ENCODE measurements at regions not wholly inside any gene's neighbourhood (a gene's known extent, or its start where the extent isn't known, plus 50 kb on each side); places are given as distances from the start of the nearest gene placed in this dataset.

DNA sequence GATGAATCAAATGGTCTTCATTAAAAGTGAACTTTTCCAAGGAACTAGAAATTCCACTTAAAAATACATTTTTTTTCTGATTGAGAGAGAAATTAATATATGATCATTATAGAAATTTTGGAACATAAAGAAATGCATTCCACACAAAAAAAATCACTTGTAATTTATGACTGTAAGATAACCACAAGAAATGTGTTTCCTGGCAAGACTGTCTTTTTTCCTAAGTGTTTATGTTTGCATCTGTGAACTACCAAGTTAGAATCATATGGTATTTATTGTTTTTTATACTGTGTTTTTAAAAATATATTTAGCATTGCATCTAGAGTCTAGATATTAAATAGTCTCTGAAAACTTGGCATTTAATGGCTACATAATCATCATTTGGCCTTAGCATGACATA, 726.8 kb downstream of the BCL11B start:
- Mint-ChIP-seq H3K9me3 (peaks cover 5% of the 10 kb centered on the region), H3K4me3 (no peak overlapping the region), H3K27me3 (no peaks in the 10 kb centered on the region), H3K4me1 (ENCODE audit: low read depth) (peaks cover 24% of the 10 kb centered on the region), H3K27ac (no peak overlapping the region), H3K36me3 (ENCODE audit: low read depth) (peaks cover 2% of the 10 kb centered on the region)
- DNase-seq: no peak

- Mint-ChIP-seq H3K4me3 (peak overlapping the region; percentile 18), H3K27me3 (no peaks in the 10 kb centered on the region), H3K9me3 (peaks cover 5% of the 10 kb centered on the region), H3K4me1 (ENCODE audit: low read depth) (peaks cover 24% of the 10 kb centered on the region), H3K27ac (peak overlapping the region; percentile 90), H3K36me3 (ENCODE audit: low read depth) (peaks cover 2% of the 10 kb centered on the region)
- DNase-seq: peak; percentile 57
These were observed 723.8 kb downstream of the BCL11B start for GRCh38 chr14:98548071-98548686.

DNA sequence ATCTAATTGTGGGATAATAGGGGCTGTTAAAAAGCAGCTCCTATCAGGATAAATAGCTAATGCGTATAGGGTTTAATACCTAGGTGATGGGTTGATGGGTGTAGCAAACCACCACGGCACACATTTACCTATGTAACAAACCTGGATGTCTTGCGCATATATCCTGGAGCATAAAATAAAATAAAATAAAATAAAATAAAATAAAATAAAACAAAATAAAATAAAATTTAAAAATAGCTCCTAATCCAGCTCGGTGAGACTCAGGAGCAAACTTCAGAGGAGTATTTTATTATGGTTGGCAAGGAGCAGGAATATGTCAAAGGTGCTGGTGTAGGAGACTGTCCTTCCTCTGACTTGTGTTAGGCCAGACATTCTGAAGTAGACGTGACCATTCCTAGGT, 721.0 kb downstream of the BCL11B start:
- Mint-ChIP-seq H3K4me3 (no peak overlapping the region), H3K36me3 (ENCODE audit: low read depth) (peaks cover 2% of the 10 kb centered on the region), H3K27me3 (no peaks in the 10 kb centered on the region), H3K4me1 (ENCODE audit: low read depth) (peaks cover 22% of the 10 kb centered on the region), H3K27ac (no peak overlapping the region), H3K9me3 (peaks cover 7% of the 10 kb centered on the region)
- DNase-seq: no peak

DNA sequence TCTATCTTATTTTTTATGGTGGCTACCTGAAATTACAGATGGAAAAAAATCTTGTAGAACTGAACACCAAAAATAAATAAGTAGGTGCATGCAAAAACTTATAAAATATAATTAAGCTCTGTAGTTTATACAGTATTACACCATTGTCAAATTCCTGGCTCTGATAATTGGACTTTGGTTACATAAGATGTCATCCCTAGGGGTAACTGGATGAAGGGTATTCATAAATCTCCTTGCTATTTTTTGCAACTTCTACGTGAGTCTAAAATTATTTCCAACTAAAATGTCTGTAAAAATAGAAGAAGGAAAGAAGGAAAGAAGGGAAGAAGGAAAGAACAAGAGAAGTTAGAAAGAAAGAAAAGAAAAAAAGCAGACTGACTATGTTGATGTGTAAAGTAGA, 716.6 kb downstream of the BCL11B start:
- no peak overlapping the region for H3K27ac Mint-ChIP-seq
- no peaks in the 10 kb centered on the region for H3K36me3 Mint-ChIP-seq (ENCODE audit: low read depth)
- peaks cover 5% of the 10 kb centered on the region for H3K9me3 Mint-ChIP-seq
- no peaks in the 10 kb centered on the region for H3K27me3 Mint-ChIP-seq
- no peaks in the 10 kb centered on the region for H3K4me1 Mint-ChIP-seq (ENCODE audit: low read depth)
- no peak for DNase-seq
- H3K4me3 Mint-ChIP-seq: no peak overlapping the region

- Mint-ChIP-seq H3K9me3 (no peaks in the 10 kb centered on the region), H3K4me1 (ENCODE audit: low read depth) (no peaks in the 10 kb centered on the region), H3K4me3 (no peak overlapping the region), H3K27me3 (no peaks in the 10 kb centered on the region), H3K27ac (no peak overlapping the region), H3K36me3 (ENCODE audit: low read depth) (no peaks in the 10 kb centered on the region)
- DNase-seq: no peak
These were observed 708.0 kb downstream of the BCL11B start for GRCh38 chr14:98564006-98564405.

DNA sequence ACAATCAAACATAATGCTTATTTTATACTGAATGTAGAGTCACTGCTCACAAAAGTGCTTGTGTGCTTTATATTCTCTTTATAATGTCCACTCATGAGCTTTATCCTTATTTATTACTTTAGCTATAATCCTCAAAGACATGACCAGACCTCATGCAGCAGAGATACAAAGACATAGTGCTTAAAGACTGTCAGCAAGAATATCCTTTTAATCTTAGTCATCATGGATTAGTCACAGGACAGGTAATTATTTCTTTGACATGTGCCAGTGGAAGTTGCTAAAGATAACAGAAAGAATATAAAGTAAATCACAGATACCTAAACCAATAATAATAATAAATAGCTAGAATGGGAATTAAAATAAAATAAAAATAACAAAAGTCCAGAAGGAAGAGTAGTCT, 707.5 kb downstream of the BCL11B start:
- no peak overlapping the region for H3K27ac Mint-ChIP-seq
- no peaks in the 10 kb centered on the region for H3K27me3 Mint-ChIP-seq
- H3K4me3 Mint-ChIP-seq: no peak overlapping the region
- DNase-seq: no peak
- no peaks in the 10 kb centered on the region for H3K9me3 Mint-ChIP-seq
- no peaks in the 10 kb centered on the region for H3K4me1 Mint-ChIP-seq (ENCODE audit: low read depth)
- H3K36me3 Mint-ChIP-seq (ENCODE audit: low read depth): no peaks in the 10 kb centered on the region

DNA sequence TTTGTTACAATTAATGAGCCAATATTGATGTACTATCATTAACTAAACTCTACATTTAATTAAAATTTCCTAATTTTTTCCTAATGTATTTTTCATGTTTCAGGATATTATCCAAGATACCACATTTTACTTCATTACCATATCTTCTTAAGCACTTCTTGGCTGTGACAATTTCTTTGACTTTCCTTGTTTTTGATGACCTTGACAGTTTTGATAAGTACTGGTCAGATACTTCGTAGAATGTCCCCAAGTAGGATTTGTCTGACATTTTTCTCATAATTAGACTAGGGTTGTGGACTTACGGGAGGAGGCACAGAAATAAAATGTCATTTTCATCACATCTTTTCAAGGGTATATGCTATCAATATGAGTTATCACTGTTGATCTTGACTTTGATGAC, 700.9 kb downstream of the BCL11B start:
- Mint-ChIP-seq H3K27me3 (no peaks in the 10 kb centered on the region), H3K36me3 (ENCODE audit: low read depth) (no peaks in the 10 kb centered on the region), H3K9me3 (peaks cover 4% of the 10 kb centered on the region), H3K4me3 (no peak overlapping the region), H3K4me1 (ENCODE audit: low read depth) (peaks cover 5% of the 10 kb centered on the region), H3K27ac (no peak overlapping the region)
- DNase-seq: no peak

GRCh38 chr14:98573082-98573481, 698.9 kb downstream of the BCL11B start:
- no peak for DNase-seq
- H3K4me3 Mint-ChIP-seq: no peak overlapping the region

DNA sequence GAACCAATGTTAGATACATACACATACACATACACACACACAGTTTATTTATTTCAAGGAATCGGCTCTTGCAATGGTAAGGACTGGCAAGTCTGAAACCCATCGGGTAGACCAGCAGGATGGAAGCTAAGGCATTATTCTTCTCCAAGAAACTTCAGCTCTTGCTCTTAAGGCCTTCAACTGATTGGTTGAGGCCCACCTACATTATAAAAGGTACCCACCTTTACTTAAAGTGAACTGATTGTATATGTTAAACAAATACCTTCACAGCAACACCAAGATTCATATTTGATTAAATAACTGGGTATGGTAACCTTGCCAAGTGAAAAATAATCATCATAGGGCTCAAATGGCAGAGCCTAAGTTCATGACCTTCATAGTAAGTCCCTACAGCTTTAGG, 695.5 kb downstream of the BCL11B start:
- no peak for DNase-seq
- Mint-ChIP-seq H3K4me1 (ENCODE audit: low read depth) (peaks cover 5% of the 10 kb centered on the region), H3K36me3 (ENCODE audit: low read depth) (no peaks in the 10 kb centered on the region), H3K4me3 (no peak overlapping the region), H3K9me3 (no peaks in the 10 kb centered on the region), H3K27ac (no peak overlapping the region), H3K27me3 (no peaks in the 10 kb centered on the region)

More at GRCh38 chr14:98573082-98573481, 698.9 kb downstream of the BCL11B start:
- H3K4me1 Mint-ChIP-seq (ENCODE audit: low read depth): peaks cover 5% of the 10 kb centered on the region
- H3K36me3 Mint-ChIP-seq (ENCODE audit: low read depth): no peaks in the 10 kb centered on the region
- peaks cover 4% of the 10 kb centered on the region for H3K9me3 Mint-ChIP-seq
- H3K27me3 Mint-ChIP-seq: no peaks in the 10 kb centered on the region
- H3K27ac Mint-ChIP-seq: no peak overlapping the region

- no peak for DNase-seq
- Mint-ChIP-seq H3K9me3 (no peaks in the 10 kb centered on the region), H3K27me3 (no peaks in the 10 kb centered on the region), H3K27ac (no peak overlapping the region), H3K36me3 (ENCODE audit: low read depth) (no peaks in the 10 kb centered on the region), H3K4me3 (no peak overlapping the region), H3K4me1 (ENCODE audit: low read depth) (peaks cover 5% of the 10 kb centered on the region)
These were observed 693.8 kb downstream of the BCL11B start for GRCh38 chr14:98578204-98578603.

DNA sequence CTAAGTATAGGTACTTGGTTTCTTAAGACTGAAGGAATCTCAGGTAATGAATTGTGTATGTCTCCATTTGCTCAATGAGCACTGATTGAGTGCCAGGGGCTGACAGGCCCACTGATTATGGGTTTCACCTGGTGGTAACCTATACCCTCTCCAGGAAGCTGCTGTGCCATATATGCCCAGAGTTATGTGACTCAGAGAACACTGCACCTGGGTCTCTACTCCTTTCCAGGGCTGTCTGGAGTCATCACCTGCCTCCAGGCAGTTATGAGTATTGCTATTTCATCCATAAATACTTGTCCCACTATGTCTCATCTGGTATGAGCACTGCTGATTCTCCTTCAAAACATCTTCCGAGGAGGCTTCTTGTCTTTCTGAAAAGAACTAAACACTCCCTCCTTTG, 692.9 kb downstream of the BCL11B start:
- Mint-ChIP-seq H3K27ac (no peak overlapping the region), H3K9me3 (no peaks in the 10 kb centered on the region), H3K36me3 (ENCODE audit: low read depth) (no peaks in the 10 kb centered on the region), H3K27me3 (no peaks in the 10 kb centered on the region), H3K4me1 (ENCODE audit: low read depth) (peaks cover 5% of the 10 kb centered on the region), H3K4me3 (no peak overlapping the region)
- DNase-seq: no peak

DNA sequence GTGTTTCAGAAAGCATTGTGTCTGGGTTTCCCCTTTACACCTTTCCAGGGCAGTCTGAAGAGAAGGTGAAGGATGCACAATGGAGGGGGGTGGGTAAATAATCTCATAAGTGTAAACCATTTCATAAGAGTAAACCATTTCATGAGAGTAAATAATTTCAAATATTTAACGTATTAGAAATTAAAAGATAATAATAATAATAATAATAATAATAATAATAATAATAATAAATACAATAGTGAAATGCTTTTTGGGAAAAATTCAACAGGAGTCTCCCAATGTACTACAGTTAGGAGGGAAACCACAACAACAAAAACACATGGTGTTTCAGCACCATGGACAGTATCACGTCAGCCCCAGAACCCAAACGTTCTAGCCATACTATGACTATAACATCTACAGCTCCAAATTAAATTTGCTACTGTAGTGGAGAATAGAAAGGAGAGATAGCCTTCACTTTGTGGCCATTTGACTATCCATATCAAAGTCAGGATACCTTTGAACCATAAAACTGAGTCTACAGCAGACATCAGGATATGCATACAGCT, 691.8 kb downstream of the BCL11B start:
- H3K9me3 Mint-ChIP-seq: no peaks in the 10 kb centered on the region
- H3K27ac Mint-ChIP-seq: no peak overlapping the region
- no peaks in the 10 kb centered on the region for H3K4me1 Mint-ChIP-seq (ENCODE audit: low read depth)
- no peak for DNase-seq
- H3K36me3 Mint-ChIP-seq (ENCODE audit: low read depth): no peaks in the 10 kb centered on the region
- no peaks in the 10 kb centered on the region for H3K27me3 Mint-ChIP-seq
- H3K4me3 Mint-ChIP-seq: no peak overlapping the region

DNA sequence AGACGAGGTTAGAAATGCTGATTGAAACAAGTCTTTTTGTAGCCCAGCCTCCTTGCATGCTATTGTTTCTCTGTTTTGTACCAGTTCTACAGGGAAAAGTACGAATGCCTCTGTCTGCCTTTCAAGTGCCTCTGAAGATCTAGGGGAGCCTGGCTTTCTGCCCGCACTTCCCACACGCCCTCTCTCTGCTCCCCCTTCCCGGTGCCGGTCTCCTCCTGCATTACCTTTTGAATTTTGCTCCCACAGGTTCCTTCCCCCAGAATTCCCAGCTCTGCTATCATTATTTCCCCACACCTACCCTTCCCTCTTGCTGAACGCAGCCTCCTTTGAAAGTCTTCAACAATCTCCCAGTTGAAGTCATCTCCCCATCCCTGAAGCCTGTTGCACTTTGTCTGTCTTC, 689.7 kb downstream of the BCL11B start:
- no peaks in the 10 kb centered on the region for H3K4me1 Mint-ChIP-seq (ENCODE audit: low read depth)
- no peaks in the 10 kb centered on the region for H3K9me3 Mint-ChIP-seq
- no peak for DNase-seq
- H3K4me3 Mint-ChIP-seq: no peak overlapping the region
- H3K36me3 Mint-ChIP-seq (ENCODE audit: low read depth): no peaks in the 10 kb centered on the region
- H3K27ac Mint-ChIP-seq: no peak overlapping the region
- H3K27me3 Mint-ChIP-seq: no peaks in the 10 kb centered on the region

DNA sequence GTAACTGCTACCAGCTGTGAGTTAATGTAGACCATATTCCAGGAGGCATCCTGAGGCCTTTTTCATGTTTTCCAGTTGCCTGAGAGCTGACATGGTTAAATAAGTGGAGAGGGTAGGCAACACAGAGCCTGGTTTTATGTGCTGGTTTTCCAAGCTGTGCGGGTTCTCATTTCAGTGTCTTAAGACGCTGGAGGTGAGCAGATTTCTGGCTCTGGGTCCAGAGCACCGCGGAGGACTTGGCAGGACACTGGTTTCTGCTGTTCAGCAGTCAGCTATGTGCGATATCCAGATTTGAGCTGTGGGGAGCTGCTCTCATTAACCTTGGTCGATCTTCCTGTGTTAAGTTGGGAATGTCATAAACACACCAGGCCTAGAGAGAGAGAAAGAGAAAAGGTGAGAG, 680.8 kb downstream of the BCL11B start:
- no peaks in the 10 kb centered on the region for H3K4me1 Mint-ChIP-seq (ENCODE audit: low read depth)
- no peaks in the 10 kb centered on the region for H3K9me3 Mint-ChIP-seq
- no peaks in the 10 kb centered on the region for H3K27me3 Mint-ChIP-seq
- H3K36me3 Mint-ChIP-seq (ENCODE audit: low read depth): no peaks in the 10 kb centered on the region
- no peak overlapping the region for H3K27ac Mint-ChIP-seq
- H3K4me3 Mint-ChIP-seq: no peak overlapping the region
- no peak for DNase-seq

- H3K27me3 Mint-ChIP-seq: no peaks in the 10 kb centered on the region
- H3K4me3 Mint-ChIP-seq: no peak overlapping the region
- H3K27ac Mint-ChIP-seq: no peak overlapping the region
- H3K36me3 Mint-ChIP-seq (ENCODE audit: low read depth): peaks cover 3% of the 10 kb centered on the region
- no peak for DNase-seq
- peaks cover 9% of the 10 kb centered on the region for H3K9me3 Mint-ChIP-seq
- no peaks in the 10 kb centered on the region for H3K4me1 Mint-ChIP-seq (ENCODE audit: low read depth)
These were observed 679.3 kb downstream of the BCL11B start for GRCh38 chr14:98592611-98593170.
